WERI-Rb-1 (cell line): ENCODE measurements at regions not wholly inside any gene's neighbourhood (a gene's known extent, or its start where the extent isn't known, plus 50 kb on each side); places are given as distances from the start of the nearest gene placed in this dataset.

Source experiments
- DNase-seq: peaks from one replicate; pipeline ENCODE4 v3.0.0-alpha.2; 2020
- H3K27ac ChIP-seq: fragments of 250-450 bp; sonication (Bioruptor Pico); 2 replicates; pipeline ENCODE4 v1.5.1; 2020; ENCODE audit warnings: mild to moderate bottlenecking, moderate library complexity
- H3K27me3 ChIP-seq: fragments of 250-450 bp; sonication (Bioruptor Pico); 2 replicates; pipeline ENCODE4 v1.5.1; 2021; ENCODE audit warnings: mild to moderate bottlenecking, low read depth, moderate library complexity; ENCODE audit not compliant: insufficient read depth, severe bottlenecking
- H3K36me3 ChIP-seq: fragments of 250-450 bp; sonication (Bioruptor Pico); 2 replicates; pipeline ENCODE4 v1.5.1; 2020; ENCODE audit warnings: mild to moderate bottlenecking, moderate library complexity
- H3K4me3 ChIP-seq: 2 replicates; pipeline ENCODE4 v1.5.1; 2011; ENCODE audit warnings: low read depth, mild to moderate bottlenecking, control low read depth, low read length
- H3K9me3 ChIP-seq: fragments of 250-450 bp; sonication (Bioruptor Pico); 2 replicates; pipeline ENCODE4 v1.5.1; 2021; ENCODE audit warnings: mild to moderate bottlenecking, moderate library complexity; ENCODE audit not compliant: severe bottlenecking
- CTCF ChIP-seq: IDR thresholded peaks from 2 replicates; pipeline ENCODE4 v1.5.1; 2011; ENCODE audit warnings: low read depth, mild to moderate bottlenecking, control low read depth, inconsistent platforms, low read length

GRCh38 chr4:35063031-35063570 is 1181.2 kb downstream of the ARAP2 start:
- TF ChIP-seq CTCF: no peak
- Histone ChIP-seq H3K9me3 (no peaks in the 10 kb centered on the region), H3K27ac (no peak overlapping the region), H3K27me3 (no peaks in the 10 kb centered on the region), H3K4me3 (no peak overlapping the region), H3K36me3 (no peaks in the 10 kb centered on the region)
- no peak for DNase-seq

GRCh38 chr4:35066406-35066805 is 1177.9 kb downstream of the ARAP2 start:
- H3K27ac ChIP-seq: no peak overlapping the region
- H3K9me3 ChIP-seq: no peaks in the 10 kb centered on the region
- no peak for TF ChIP-seq CTCF
- no peak overlapping the region for H3K4me3 ChIP-seq
- DNase-seq: no peak
- H3K36me3 ChIP-seq: no peaks in the 10 kb centered on the region
- H3K27me3 ChIP-seq: no peaks in the 10 kb centered on the region

- no peaks in the 10 kb centered on the region for H3K9me3 ChIP-seq
- no peak for TF ChIP-seq CTCF
These were observed 1163.5 kb downstream of the ARAP2 start for GRCh38 chr4:35080799-35081198.

GRCh38 chr4:35087218-35087617 is 1157.1 kb downstream of the ARAP2 start:
- TF ChIP-seq CTCF: no peak
- no peaks in the 10 kb centered on the region for H3K36me3 ChIP-seq
- H3K4me3 ChIP-seq: no peak overlapping the region
- no peak for DNase-seq
- H3K27ac ChIP-seq: no peak overlapping the region
- H3K9me3 ChIP-seq: no peaks in the 10 kb centered on the region
- H3K27me3 ChIP-seq: no peaks in the 10 kb centered on the region

More at GRCh38 chr4:35080799-35081198, 1163.5 kb downstream of the ARAP2 start:
- H3K27me3 ChIP-seq: no peaks in the 10 kb centered on the region
- no peak overlapping the region for H3K27ac ChIP-seq
- no peak for DNase-seq
- no peaks in the 10 kb centered on the region for H3K36me3 ChIP-seq
- H3K4me3 ChIP-seq: no peak overlapping the region

- no peak for TF ChIP-seq CTCF
- DNase-seq: no peak
These were observed 1143.4 kb downstream of the ARAP2 start for GRCh38 chr4:35100932-35101331.

GRCh38 chr4:35102066-35102465 is 1142.2 kb downstream of the ARAP2 start:
- no peak overlapping the region for H3K27ac ChIP-seq
- no peaks in the 10 kb centered on the region for H3K36me3 ChIP-seq
- TF ChIP-seq CTCF: no peak
- no peak for DNase-seq
- H3K27me3 ChIP-seq: no peaks in the 10 kb centered on the region
- no peaks in the 10 kb centered on the region for H3K9me3 ChIP-seq
- H3K4me3 ChIP-seq: no peak overlapping the region

More at GRCh38 chr4:35100932-35101331, 1143.4 kb downstream of the ARAP2 start:
- Histone ChIP-seq H3K27me3 (no peaks in the 10 kb centered on the region), H3K27ac (no peak overlapping the region), H3K36me3 (no peaks in the 10 kb centered on the region), H3K4me3 (no peak overlapping the region), H3K9me3 (no peaks in the 10 kb centered on the region)
